ENCODE measurements at regions not wholly inside any gene's neighbourhood (a gene's known extent, or its start where the extent isn't known, plus 50 kb on each side); places are given as distances from the start of the nearest gene placed in this dataset.

GRCh38 chr5:54838843-54839242 is 146.6 kb downstream of the ESM1 start:
- WGBS (ENCODE audit: insufficient coverage, low coverage, low lambda C conversion rate, missing lambda C conversion rate): 38% methylated on average over 1 of the region's 1 CpG
- Histone ChIP-seq H3K36me3 (no peaks in the 10 kb centered on the region), H3K27me3 (no peaks in the 10 kb centered on the region), H3K4me1 (peaks cover 0 to 54% (median 6%) of the 10 kb centered on the region in 4 donors), H3K9me3 (no peaks in the 10 kb centered on the region), H3K27ac (peak overlapping the region in 2 of 3 donors; percentile 19 to 46), H3K4me3 (no peak overlapping the region)
- ATAC-seq (peak in 3 of 4 donors; percentile 12 to 55 (median 37)), DNase-seq (no peak)
- no peak for TF ChIP-seq POLR2A (IDR thresholded peaks at IDR 0.05)
- no peak for TF ChIP-seq CTCF (IDR thresholded peaks at IDR 0.05)
- intact Hi-C loops (cut with DNase I): no loop called here

GRCh38 chr5:54837981-54838380 is 147.4 kb downstream of the ESM1 start:
- Histone ChIP-seq H3K4me1 (peaks cover 0 to 55% (median 6%) of the 10 kb centered on the region in 4 donors), H3K4me3 (no peak overlapping the region), H3K27ac (peak overlapping the region in 2 of 3 donors; percentile 19 to 46), H3K36me3 (no peaks in the 10 kb centered on the region), H3K27me3 (no peaks in the 10 kb centered on the region), H3K9me3 (no peaks in the 10 kb centered on the region)
- 24% methylated on average over 6 of the region's 6 CpGs for WGBS (ENCODE audit: insufficient coverage, low coverage, low lambda C conversion rate, missing lambda C conversion rate)
- ATAC-seq (peak; percentile 13 to 69 (median 37)), DNase-seq (no peak)
- intact Hi-C loops (cut with DNase I): no loop called here
- TF ChIP-seq POLR2A (IDR thresholded peaks at IDR 0.05) (no peak), CTCF (IDR thresholded peaks at IDR 0.05) (no peak)

GRCh38 chr5:54837093-54837492 is 148.3 kb downstream of the ESM1 start:
- intact Hi-C loops (cut with DNase I): no loop called here
- H3K9me3 ChIP-seq: no peaks in the 10 kb centered on the region
- no peaks in the 10 kb centered on the region for H3K36me3 ChIP-seq
- TF ChIP-seq CTCF (IDR thresholded peaks at IDR 0.05): no peak
- no peak for TF ChIP-seq POLR2A (IDR thresholded peaks at IDR 0.05)
- H3K4me1 ChIP-seq: peaks cover 0 to 55% (median 6%) of the 10 kb centered on the region in 4 donors
- no peak for ATAC-seq
- H3K27ac ChIP-seq: no peak overlapping the region
- no peaks in the 10 kb centered on the region for H3K27me3 ChIP-seq
- no peak overlapping the region for H3K4me3 ChIP-seq
- no peak for DNase-seq
- WGBS (ENCODE audit: insufficient coverage, low coverage, low lambda C conversion rate, missing lambda C conversion rate): 78% methylated on average over 7 of the region's 7 CpGs

- Histone ChIP-seq H3K9me3 (no peaks in the 10 kb centered on the region), H3K36me3 (no peaks in the 10 kb centered on the region), H3K4me1 (peaks cover 0 to 55% (median 6%) of the 10 kb centered on the region in 4 donors), H3K4me3 (no peak overlapping the region), H3K27ac (no peak overlapping the region), H3K27me3 (no peaks in the 10 kb centered on the region)
- intact Hi-C loops (cut with DNase I): no loop called here
- ATAC-seq: peak in 1 of 4 donors; percentile 45
- 68% methylated on average over 2 of the region's 2 CpGs for WGBS (ENCODE audit: insufficient coverage, low coverage, low lambda C conversion rate, missing lambda C conversion rate)
- TF ChIP-seq CTCF (IDR thresholded peaks at IDR 0.05) (no peak), POLR2A (IDR thresholded peaks at IDR 0.05) (no peak)
- DNase-seq: no peak
Measured at GRCh38 chr5:54835647-54836046, 149.7 kb downstream of the ESM1 start.

All from right lobe of liver (tissue), 6 donors.